ENCODE measurements at regions not wholly inside any gene's neighbourhood (a gene's known extent, or its start where the extent isn't known, plus 50 kb on each side); places are given as distances from the start of the nearest gene placed in this dataset.
A peak's percentile ranks its signal among the peaks of the same experiment; 100 is the strongest.

- H3K4me3 ChIP-seq (replicated peaks; ENCODE audit: low read depth, low read length): no peak overlapping the region
- DNase-seq (ENCODE audit: extremely low read depth, low read depth): no peak
- no peak for TF ChIP-seq CTCF (IDR thresholded peaks at IDR 0.05; ENCODE audit: low read depth, low read length, missing control alignments)
Measured at GRCh38 chr5:113678202-113678601, 164.7 kb downstream of the YTHDC2 start.

DNA sequence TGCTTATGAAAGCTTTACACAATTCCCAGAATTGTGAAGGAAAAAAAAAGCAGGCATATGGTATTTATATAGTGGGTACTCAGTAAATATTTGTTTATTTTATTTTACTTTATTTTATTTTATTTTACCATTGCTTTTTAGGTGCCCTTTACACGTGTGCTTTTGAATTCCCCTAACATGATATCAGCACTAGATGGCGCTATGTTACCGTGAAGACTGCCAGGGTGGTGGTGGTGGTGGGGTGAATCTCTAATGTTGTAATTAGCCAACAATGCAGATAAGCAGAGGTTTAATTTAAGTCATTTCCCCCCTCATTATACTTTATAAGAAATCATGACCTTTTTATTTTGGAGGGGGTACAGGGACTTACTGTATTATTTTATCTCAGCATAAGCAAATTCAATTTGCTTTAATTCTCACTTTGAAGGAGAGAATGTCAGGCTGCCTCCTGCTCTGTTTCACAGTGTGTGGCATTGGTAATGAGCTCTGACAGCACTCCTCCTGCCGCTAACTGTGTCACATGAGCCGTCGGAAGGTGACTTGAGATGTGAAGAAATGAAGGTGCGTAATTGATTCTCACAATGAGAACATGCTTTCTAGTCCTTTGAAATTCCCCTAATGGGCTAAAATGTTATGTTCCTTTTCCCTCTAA, 165.6 kb downstream of the YTHDC2 start:
- no peak overlapping the region for H3K4me3 ChIP-seq (replicated peaks; ENCODE audit: low read depth, low read length)
- DNase-seq (ENCODE audit: extremely low read depth, low read depth): peak; percentile 24
- TF ChIP-seq CTCF (IDR thresholded peaks at IDR 0.05; ENCODE audit: low read depth, low read length, missing control alignments): peak; percentile 75

GRCh38 chr5:113680534-113680933, 167.0 kb downstream of the YTHDC2 start:
- no peak overlapping the region for H3K4me3 ChIP-seq (replicated peaks; ENCODE audit: low read depth, low read length)
- no peak for TF ChIP-seq CTCF (IDR thresholded peaks at IDR 0.05; ENCODE audit: low read depth, low read length, missing control alignments)
- no peak for DNase-seq (ENCODE audit: extremely low read depth, low read depth)

DNA sequence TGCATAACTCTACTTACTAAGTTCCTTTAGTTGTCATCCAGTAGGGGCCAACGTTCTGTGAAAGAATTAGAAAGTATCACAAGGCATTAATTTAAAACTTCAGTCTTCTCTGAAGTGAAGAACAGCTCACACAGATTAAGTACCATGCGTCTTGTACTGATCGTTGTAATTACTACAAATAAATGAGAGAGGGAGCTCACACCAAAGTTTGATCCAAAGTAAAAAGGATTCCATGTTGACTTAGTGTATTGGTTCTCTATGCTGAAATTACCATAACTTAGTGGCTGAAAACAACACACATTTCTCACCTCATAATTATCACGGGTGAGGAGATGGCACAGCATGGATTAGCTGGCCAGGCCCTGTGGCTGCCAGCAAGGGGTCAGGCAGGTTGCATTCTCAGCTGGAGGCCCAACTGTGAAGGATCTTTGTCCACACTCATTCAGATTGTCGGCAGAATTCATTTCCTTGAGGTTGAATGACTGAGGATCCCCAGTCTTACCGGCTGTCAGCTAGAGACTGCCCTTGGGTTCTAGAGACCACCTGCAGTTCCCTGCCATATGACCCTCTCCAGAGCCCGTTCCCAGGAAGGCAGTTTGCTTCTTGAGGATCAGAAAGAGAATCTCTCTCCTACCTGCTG, 169.1 kb downstream of the YTHDC2 start:
- no peak for DNase-seq (ENCODE audit: extremely low read depth, low read depth)
- no peak for TF ChIP-seq CTCF (IDR thresholded peaks at IDR 0.05; ENCODE audit: low read depth, low read length, missing control alignments)
- no peak overlapping the region for H3K4me3 ChIP-seq (replicated peaks; ENCODE audit: low read depth, low read length)

GRCh38 chr5:113683211-113683610, 169.7 kb downstream of the YTHDC2 start:
- no peak overlapping the region for H3K4me3 ChIP-seq (replicated peaks; ENCODE audit: low read depth, low read length)
- no peak for TF ChIP-seq CTCF (IDR thresholded peaks at IDR 0.05; ENCODE audit: low read depth, low read length, missing control alignments)
- no peak for DNase-seq (ENCODE audit: extremely low read depth, low read depth)

- TF ChIP-seq CTCF (IDR thresholded peaks at IDR 0.05; ENCODE audit: low read depth, low read length, missing control alignments): no peak
- H3K4me3 ChIP-seq (replicated peaks; ENCODE audit: low read depth, low read length): no peak overlapping the region
- DNase-seq (ENCODE audit: extremely low read depth, low read depth): no peak
Measured at GRCh38 chr5:113686599-113686998, 173.1 kb downstream of the YTHDC2 start.

Measured in HFF-Myc (cell line).